HPDE6-E6E7 (cell line): ENCODE measurements at regions not wholly inside any gene's neighbourhood (a gene's known extent, or its start where the extent isn't known, plus 50 kb on each side); places are given as distances from the start of the nearest gene placed in this dataset.
"Not testable (repeated sequence)": the region's sequence is repeated elsewhere in the genome, so short reads cannot be mapped to it uniquely, and the experiment has no call there.

Experiments used
- DNase-seq: peaks from one replicate; pipeline ENCODE4 v3.0.0; 2011; ENCODE audit warnings: missing footprints; ENCODE audit errors: extremely low spot score

DNA sequence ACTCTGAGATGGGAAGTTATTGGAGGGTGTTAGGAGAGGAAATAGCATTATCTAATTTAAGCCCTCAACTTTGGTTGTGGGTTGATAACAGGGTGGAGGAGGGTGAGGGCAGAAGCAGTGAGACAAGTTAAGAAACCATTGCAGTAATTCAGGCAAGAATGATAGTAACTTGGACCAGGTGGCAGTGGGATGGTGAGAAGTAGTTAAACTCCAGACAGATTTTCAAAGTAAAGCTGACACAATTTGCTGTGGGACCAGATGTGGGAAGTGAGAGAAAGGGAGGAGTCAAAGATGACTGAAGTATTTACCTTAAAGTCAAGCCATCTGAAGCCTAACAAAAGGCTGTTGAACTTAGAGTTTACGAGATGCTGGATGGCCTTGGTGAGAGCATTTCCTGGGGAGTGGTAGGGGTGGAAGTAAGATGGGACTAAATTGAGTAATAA lies 163.2 kb upstream of the KLF7 start:
- no peak for DNase-seq

GRCh38 chr2:207330912-207331311 lies 165.2 kb upstream of the KLF7 start:
- DNase-seq: peak; percentile 81

GRCh38 chr2:207331674-207332073 lies 165.9 kb upstream of the KLF7 start:
- DNase-seq: no peak

GRCh38 chr2:207332480-207333212 lies 166.9 kb upstream of the KLF7 start:
- no peak for DNase-seq

DNA sequence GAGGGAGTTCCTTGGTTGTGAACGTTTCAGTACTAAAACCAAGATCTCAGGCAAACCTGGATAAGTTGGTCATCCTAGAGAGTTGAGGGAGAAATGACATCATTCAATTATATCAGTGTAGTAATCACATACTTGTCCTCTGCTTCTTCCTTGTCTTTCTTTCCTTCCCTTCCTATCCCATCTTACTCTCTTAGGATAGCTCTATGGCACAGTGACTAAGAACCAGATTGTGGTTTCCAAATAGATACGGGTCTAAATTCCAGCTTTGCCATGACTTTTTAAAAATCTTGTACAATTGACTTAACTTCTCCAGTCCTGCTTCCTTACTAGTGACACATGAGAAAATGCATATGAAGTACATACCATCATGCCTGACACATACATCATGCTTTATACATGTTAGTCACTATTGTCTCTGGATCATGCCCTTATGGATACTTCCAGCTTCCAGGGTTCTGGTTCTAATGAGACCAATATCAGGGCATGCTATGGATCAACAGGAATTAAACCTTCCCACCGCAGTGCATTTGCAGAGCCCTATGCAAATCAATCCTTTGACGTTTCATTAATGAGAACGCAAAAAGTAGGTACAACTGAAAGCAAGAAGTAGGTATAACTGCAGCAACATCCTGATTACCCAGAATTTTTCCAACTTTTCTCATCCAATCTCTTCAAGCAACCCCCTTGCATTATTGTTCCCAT lies 168.0 kb upstream of the KLF7 start:
- DNase-seq: no peak

GRCh38 chr2:207334301-207334623 lies 168.5 kb upstream of the KLF7 start:
- DNase-seq: no peak

GRCh38 chr2:207334624-207335371 lies 169.1 kb upstream of the KLF7 start:
- peak; percentile 86 for DNase-seq

- DNase-seq: peak; percentile 90
Measured at GRCh38 chr2:207337234-207338219, 171.8 kb upstream of the KLF7 start.

DNA sequence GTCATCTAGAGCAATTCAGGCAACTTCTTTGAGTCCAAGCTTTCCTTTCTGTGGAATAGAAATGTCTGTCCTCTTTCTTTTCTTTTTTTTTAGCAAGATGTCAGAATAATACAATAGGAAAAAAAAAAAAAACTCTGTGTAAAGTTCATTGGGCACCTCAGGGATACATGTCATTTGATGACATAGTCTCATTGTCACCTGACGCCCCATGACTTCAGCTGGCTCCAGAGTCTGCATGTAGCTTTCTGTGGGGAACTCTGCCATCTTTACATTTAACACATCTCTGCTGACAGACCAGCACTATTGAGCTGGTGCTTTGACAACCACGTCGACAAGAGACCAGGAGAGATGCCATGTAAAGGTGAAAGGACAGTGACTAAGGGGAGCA lies 172.5 kb upstream of the KLF7 start:
- peak; percentile 11 for DNase-seq

DNA sequence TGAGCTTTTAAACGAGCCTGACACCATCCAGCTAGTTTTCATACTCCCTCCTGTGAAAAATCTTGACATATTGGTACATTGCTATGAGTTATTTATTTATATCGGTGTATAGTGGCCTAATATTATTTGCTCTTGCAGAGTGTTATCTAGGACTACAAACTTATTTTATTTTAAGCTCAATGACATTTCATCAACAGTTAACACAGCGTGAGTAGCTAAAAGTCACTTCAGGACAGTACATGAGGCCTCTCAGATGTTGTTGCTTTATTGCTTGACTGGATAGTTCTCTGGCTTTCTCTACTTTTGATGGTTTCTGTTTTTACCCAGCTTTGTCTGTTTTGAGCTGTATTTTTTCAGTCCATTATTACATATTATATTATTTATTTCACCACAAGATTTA lies 172.9 kb upstream of the KLF7 start:
- no peak for DNase-seq

DNA sequence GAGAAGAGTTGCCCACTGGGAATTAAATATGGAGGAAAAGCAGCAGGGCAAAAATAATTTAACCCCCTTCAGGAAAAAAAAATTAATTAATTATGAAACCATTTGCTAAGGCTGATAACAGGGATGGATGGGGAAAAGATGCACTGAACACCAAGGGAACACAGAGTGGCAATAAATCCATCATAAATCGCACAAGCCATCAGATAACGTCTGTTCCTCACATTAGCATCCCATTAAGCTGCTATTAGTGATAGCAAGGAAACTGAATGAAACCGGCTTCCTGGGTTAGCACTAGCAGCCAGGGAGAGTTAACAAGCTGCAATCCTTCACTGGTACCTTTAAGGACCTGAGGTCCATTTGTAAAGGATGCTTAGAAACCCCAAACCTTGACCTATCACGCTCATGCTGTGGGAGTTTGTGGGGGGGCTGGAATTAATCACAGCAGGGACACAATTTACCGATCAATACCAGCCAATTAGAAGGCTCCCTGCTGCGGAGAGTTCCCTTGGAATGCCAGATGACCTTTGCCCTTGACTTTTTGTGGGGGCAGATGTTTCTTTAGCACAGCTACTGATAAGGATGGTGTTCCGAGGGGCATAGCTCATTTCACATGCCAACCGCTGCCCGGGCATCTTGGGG lies 175.5 kb upstream of the KLF7 start:
- DNase-seq: no peak

GRCh38 chr2:207341804-207342203 lies 176.1 kb upstream of the KLF7 start:
- DNase-seq: no peak

DNA sequence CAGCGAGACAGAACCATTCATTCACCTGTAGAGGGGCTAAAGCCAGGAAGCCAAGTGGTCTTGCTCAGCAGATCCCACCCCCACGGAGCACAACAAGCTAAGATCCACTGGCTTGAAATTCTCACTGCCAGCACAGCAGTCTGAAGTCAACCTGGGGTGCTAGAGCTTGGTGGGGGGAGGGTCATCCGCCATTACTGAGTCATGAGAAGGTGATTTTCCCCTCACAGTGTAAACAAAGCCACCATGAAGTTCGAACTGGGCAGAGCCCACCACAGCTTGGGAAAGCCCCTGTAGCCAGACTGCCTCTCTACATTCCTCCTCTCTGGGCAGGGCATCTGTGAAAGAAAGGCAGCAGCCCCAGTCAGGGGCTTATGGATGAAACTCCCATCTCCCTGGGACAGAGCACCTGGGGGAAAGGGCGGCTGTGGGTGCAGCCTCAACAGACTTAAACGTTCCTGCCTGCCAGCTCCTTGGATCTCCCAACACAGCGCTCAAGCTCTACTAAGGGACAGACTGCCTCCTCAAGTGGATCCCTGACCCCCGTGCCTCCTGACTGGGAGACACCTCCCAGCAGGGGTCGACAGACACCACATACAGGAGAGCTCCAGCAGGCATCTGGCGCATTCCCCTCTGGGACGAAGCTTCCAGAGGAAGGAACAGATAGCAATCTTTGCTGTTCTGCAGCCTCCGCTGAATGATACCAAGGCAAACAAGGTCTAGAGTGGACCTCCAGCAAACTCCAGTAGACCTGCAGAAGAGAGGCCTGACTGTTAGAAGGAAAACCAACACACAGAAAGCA lies 179.0 kb upstream of the KLF7 start:
- not testable (repeated sequence) for DNase-seq

DNA sequence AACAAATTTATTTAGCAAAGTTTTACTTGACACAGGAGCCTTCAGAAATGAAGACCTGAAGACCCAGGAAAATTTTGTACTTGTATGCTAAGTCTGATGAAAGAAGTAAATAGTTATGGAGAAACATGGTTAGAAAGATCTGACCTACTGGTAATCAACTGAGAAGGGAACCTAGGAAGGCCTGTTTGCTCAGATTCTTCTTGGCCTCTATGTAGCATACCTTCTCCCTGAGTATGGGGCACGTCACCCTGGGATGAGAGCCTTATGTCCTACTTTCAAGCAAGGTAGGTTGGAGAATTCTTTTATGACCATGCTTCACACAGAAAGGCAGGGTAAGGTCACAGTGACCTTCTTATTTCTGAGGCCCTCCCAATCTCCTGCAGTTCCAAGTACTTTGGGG lies 178.6 kb upstream of the CREB1 start:
- no peak for DNase-seq

- no peak for DNase-seq
Measured at GRCh38 chr2:207352978-207353671, 176.6 kb upstream of the CREB1 start.

DNA sequence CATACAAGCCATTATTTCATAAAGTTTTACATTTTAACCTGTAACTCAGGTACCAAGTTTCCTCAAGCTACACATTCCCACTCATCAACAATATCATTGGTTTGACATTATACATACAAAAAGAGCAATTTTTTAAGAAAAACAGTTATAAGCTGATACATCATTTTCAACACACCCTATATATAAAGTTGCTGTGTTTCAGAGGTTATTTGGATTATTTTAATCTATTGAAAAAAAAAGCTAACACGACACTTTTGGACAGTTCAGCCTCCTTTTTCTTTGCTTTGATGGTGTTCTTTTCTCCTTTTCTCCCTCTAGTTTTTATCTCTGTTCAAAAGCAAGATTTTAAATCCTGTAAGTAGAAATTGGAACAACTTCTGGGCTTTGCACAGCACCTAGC lies 175.9 kb upstream of the CREB1 start:
- DNase-seq: no peak

- DNase-seq: no peak
Measured at GRCh38 chr2:207354462-207354861, 175.3 kb upstream of the CREB1 start.

DNA sequence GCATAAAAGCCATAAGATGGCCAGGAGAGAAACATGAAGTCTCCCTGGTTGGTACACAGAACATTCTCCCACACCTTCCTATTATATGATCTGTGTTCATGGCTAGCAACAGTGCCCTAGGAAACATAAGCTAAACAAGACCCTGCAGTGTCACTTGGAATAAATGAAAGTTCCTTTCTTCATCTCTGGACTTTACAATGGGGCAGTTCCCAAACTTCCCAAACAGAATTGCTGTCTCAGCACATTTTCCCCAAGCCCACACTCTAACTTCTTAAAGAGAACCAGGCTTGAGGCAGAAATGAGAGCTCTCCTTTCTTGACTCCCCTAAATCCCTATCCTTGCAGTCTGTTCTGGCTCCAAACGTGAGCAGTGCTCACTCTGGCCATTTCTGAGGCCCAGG lies 173.2 kb upstream of the CREB1 start:
- DNase-seq: no peak

DNA sequence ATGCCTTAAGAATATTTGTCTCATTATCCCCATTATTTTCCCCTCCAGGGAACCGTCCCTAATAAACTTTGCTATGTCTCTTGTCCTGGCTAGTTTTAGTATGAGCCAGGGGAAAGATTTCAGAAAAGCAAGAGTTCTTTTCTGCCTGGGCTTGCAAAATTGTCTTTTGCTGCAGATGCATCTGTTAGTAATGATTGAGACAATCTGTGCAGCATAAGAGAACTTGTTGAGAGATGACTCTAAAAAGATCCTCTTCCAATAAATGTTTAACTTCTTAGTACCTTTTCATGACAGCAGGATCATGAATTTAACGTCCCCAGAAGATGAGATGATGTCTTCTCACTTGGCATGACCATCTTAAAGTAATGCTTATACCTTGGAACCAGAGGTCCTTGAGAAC lies 172.5 kb upstream of the CREB1 start:
- DNase-seq: no peak

DNA sequence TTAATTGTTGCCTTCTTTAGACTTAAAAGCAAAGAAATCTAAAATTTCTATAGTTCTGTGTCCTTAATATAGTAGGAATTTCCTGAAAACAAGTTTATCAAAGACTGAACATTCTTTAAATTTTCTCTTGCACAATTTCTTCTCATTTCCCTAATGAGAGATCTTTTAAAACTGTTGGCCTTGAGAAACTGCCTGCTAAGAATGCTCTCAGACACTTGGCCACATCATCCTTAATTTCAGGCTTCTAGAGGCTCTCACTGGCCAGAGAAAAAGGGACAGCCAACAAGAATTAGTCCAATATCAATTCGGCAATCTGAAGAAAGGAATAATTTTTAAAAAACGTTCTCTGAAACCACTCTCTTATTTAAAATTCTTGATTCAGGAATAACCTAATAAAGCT lies 167.0 kb upstream of the CREB1 start:
- no peak for DNase-seq
